GM19397 (cell line): ENCODE measurements at regions not wholly inside any gene's neighbourhood (a gene's known extent, or its start where the extent isn't known, plus 50 kb on each side); places are given as distances from the start of the nearest gene placed in this dataset.
"Not testable (repeated sequence)": the region's sequence is repeated elsewhere in the genome, so short reads cannot be mapped to it uniquely, and the experiment has no call there.

Experiments
- ATAC-seq: cut with Tn5 transposase; IDR thresholded peaks from one replicate; pipeline ENCODE4 v1.9.1; 2021; ENCODE audit warnings: mild to moderate bottlenecking, moderate library complexity; ENCODE audit not compliant: unreplicated experiment

- no peak for ATAC-seq
Observed at GRCh38 chr7:46079421-46079820, 158.3 kb upstream of the IGFBP3 start.

GRCh38 chr7:46076527-46076926 is 155.5 kb upstream of the IGFBP3 start:
- no peak for ATAC-seq

- no peak for ATAC-seq
Observed at GRCh38 chr7:46072722-46073121, 151.7 kb upstream of the IGFBP3 start.

DNA sequence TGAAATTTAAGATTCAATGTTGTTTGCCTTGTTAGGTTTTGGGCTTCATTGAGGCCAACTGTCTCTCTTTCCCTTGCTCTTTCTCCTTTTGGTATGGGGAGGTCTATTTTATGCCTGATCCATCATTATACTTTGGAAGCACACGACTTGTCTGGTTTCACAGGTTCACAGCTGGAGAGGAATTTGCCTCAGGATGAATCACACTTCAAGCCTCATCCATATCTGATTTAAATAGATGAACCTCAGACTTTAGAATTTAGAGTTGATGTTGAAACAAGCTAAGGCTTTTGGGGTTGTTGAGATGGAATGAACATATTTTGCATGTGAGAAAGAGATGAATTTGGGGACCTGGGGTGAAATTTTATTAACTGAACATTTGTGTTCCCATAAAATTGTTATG is 150.5 kb upstream of the IGFBP3 start:
- ATAC-seq: no peak

- no peak for ATAC-seq
Observed at GRCh38 chr7:46071076-46071475, 150.0 kb upstream of the IGFBP3 start.

DNA sequence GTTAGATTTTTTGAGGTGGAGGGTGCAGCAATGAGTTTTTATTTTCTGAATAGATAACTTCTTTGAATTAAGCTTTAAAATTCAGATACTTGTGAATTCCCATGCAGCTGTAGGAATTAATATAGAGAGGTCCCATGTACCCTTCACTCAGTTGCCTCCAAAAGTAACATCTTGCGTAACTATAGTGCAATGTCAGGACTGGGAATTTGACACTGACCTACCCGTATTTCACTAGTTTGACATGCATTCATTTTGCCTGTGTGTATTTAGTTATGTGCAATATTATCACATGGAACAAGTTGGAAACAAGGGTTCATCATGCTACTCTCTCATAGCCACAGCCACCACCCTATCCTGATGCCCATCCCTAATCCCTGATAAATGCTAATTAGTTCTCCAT is 147.1 kb upstream of the IGFBP3 start:
- no peak for ATAC-seq

- no peak for ATAC-seq
Observed at GRCh38 chr7:46059308-46060020, 138.4 kb upstream of the IGFBP3 start.

DNA sequence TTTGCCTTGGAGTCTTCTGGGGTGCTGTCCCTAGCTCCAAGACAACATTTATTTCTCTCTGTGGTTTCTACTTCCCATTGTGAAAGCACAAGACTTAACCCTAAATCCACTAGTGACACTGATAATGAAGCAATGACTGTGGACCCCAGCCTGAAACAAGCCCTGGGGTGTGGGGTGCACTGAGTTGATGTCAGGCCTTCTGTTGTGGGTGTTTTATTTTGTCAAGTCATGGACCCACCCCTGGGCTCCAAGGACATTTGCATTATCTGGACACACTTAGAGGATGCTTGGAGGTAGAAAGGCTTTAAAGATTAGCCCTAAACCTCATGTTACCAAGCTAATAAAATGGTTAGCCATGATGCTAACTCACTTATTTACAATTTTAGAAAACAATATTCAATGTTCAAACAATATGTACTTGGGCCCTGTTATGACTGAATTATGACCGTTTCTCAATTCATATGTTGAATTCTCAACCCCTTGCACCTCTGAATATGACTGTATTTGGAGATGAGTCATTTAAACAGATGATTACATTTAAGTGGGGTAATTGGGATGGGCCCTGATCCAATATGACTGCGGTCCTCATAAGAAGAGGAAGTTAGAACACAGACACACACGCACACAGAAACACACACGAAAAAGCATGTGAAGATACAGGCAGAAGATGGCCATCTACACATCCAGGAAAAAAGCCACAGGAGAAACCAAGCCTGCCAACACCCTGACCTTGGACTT is 137.2 kb upstream of the IGFBP3 start:
- ATAC-seq: no peak

- no peak for ATAC-seq
Observed at GRCh38 chr7:46054915-46055314, 133.8 kb upstream of the IGFBP3 start.

DNA sequence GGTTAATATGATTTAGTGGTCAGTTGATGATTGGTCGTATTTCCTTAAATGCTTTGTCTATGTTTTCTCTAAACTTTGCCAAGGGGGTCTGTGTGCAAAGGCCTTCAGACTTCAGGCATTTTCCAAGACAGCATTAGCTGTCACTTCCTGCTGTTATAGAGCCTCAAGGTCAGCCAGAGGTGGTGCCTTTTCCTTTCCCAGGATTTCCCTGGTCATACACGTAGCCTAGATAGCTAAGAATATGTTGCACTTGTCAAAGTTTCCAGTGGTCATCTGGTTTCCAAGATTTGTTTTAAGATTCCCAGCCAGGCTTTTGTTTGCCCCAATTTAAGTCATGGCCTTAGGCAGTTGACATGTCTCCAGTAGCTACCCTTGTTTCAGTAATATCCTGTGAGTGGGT is 133.2 kb upstream of the IGFBP3 start:
- no peak for ATAC-seq

- no peak for ATAC-seq
Observed at GRCh38 chr7:46047581-46047980, 126.5 kb upstream of the IGFBP3 start.

- ATAC-seq: not testable (repeated sequence)
Observed at GRCh38 chr7:46043338-46043737, 122.3 kb upstream of the IGFBP3 start.

DNA sequence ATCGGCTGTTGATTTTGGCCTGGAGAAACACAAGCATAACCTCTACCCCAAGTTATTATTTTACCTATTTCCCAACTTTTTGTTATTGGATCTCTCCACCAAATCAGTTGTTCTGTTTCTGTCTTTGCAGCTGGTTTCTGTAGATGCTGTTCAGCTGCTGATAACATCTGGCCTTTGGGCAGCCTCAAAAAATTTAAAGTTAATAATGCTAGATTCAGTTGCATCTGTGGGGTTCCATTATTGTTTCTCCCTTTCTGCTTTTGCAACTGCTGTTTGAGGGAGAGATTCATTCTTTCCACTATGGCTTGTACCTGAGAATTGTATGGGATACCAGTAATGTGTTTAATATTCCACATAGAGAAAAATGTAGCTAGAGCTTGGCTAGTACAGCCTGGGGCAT is 118.7 kb upstream of the IGFBP3 start:
- ATAC-seq: not testable (repeated sequence)

- no peak for ATAC-seq
Observed at GRCh38 chr7:46035166-46035565, 114.1 kb upstream of the IGFBP3 start.

GRCh38 chr7:46034056-46034768 is 113.1 kb upstream of the IGFBP3 start:
- no peak for ATAC-seq

DNA sequence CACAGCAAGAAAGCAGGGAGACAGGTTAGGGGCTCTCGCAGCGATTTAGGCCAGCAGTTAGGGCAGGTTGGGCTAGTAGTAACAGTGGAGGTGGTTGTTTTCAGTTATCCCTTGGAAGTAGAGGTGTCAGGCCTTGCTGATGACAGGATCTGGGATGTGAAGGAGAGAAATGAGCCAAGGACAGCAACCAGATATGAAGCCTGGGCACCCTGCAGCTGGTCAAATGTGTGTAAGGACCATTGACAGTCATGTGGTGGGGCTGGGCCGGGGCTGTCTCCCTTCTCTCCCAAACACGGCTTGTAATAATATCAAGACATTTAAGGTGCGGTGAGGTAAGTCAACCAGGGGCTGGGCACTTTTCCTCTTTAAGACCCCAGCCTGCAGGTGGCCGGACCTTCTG is 112.5 kb upstream of the IGFBP3 start:
- ATAC-seq: no peak

- no peak for ATAC-seq
Observed at GRCh38 chr7:46032942-46033341, 111.9 kb upstream of the IGFBP3 start.

GRCh38 chr7:46032353-46032752 is 111.3 kb upstream of the IGFBP3 start:
- no peak for ATAC-seq

- ATAC-seq: no peak
Observed at GRCh38 chr7:46029111-46029704, 108.1 kb upstream of the IGFBP3 start.

DNA sequence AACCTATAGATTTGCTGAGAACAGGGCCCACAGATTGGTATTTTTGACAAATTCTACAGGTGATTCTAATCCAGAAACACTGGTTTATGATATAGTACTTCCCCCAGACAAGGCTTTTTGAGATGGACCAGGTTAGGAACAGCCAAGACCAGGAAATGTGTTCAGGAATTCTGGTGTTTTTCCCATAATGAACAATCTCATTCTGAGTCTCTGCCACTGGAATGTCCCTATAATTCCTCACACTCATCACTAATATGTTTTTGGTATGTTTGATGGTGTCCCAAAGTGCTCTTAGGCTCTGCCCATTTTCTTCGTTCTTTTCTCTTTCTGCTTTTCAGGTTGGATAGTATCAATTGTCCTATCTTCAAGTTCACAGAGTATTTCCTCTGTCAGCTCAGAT is 107.2 kb upstream of the IGFBP3 start:
- ATAC-seq: no peak

- no peak for ATAC-seq
Observed at GRCh38 chr7:46026741-46027140, 105.7 kb upstream of the IGFBP3 start.
